Endothelial cell of umbilical vein (primary cell): ENCODE measurements at regions not wholly inside any gene's neighbourhood (a gene's known extent, or its start where the extent isn't known, plus 50 kb on each side); places are given as distances from the start of the nearest gene placed in this dataset.

Experiments used
- CTCF ChIP-seq, 2 donors: IDR thresholded peaks; 1 replicate in 1 of 2; 2 replicates in 1 of 2; pipeline ENCODE4 v1.5.1; 2011; ENCODE audit warnings: low read length in 2 of 2, mild to moderate bottlenecking in 2 of 2, moderate library complexity in 2 of 2, control low read depth in 1 of 2, inconsistent platforms in 1 of 2, low read depth in 1 of 2; ENCODE audit not compliant: insufficient read depth in 1 of 2; ENCODE audit errors: extremely low read depth in 1 of 2
- EZH2 ChIP-seq: IDR thresholded peaks from 2 replicates; pipeline ENCODE4 v1.6.1; 2012; ENCODE audit warnings: borderline replicate concordance, low read depth, mild to moderate bottlenecking, moderate library complexity, low read length, inconsistent platforms; ENCODE audit not compliant: severe bottlenecking
- JUN ChIP-seq: IDR thresholded peaks from 2 replicates; pipeline ENCODE4 v1.6.1; 2011; ENCODE audit warnings: borderline replicate concordance, low read depth; ENCODE audit not compliant: insufficient read length, insufficient read depth
- MAX ChIP-seq: IDR thresholded peaks from 2 replicates; pipeline ENCODE4 v1.6.1; 2011; ENCODE audit not compliant: insufficient read depth, insufficient read length
- MYC ChIP-seq: IDR thresholded peaks from one replicate; pipeline ENCODE4 v1.6.1; 2011; ENCODE audit warnings: mild to moderate bottlenecking, low read depth, low read length
- POLR2A ChIP-seq: IDR thresholded peaks from 2 replicates; pipeline ENCODE4 v1.6.1; 2012; ENCODE audit warnings: low read depth, mild to moderate bottlenecking, control low read depth, low read length
- POLR2AphosphoS5 ChIP-seq: IDR thresholded peaks from 2 replicates; pipeline ENCODE4 v1.6.1; 2012; ENCODE audit warnings: low read depth, mild to moderate bottlenecking, control low read depth, low read length, moderate library complexity; ENCODE audit not compliant: insufficient read depth

DNA sequence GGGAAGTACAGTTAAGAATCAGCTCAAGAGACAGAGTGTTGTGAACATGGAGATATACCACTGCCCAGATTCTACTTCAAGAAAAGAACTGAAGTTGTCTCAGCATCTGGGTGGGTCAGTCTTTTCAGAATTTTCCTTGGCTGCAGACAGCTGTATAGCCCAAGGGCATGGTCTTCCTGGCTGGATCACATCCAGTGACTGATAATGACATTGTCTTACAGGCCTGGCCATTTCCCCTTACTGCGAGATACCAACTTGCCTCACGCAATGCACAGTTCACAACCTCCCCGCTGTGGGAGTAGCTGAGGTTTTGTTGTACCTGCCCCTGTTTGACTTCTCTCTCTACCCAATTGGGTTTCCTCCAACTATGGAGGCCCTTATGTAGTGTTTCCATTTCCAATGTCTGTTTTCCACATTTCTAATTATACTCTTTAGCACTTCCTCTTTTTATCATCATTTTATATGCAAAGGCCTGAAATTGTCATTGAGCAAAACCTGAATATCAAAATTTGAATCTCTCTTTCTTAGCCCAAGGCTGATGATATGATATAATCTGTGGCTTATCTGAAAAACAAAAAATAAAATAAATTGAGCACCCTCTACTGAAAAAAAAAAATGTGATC, 209.1 kb downstream of the NAF1 start:
- TF ChIP-seq POLR2AphosphoS5 (no peak), MAX (no peak), CTCF (IDR thresholded peaks at IDR 0.05; ENCODE audit: extremely low read depth in 1 of 2, insufficient read depth in 1 of 2, low read depth in 1 of 2, low read length in 2 of 2) (no peak), POLR2A (no peak), EZH2 (no peak), JUN (no peak), MYC (no peak)
